ENCODE measurements at regions not wholly inside any gene's neighbourhood (a gene's known extent, or its start where the extent isn't known, plus 50 kb on each side); places are given as distances from the start of the nearest gene placed in this dataset.

- TF ChIP-seq, protein P1, sequence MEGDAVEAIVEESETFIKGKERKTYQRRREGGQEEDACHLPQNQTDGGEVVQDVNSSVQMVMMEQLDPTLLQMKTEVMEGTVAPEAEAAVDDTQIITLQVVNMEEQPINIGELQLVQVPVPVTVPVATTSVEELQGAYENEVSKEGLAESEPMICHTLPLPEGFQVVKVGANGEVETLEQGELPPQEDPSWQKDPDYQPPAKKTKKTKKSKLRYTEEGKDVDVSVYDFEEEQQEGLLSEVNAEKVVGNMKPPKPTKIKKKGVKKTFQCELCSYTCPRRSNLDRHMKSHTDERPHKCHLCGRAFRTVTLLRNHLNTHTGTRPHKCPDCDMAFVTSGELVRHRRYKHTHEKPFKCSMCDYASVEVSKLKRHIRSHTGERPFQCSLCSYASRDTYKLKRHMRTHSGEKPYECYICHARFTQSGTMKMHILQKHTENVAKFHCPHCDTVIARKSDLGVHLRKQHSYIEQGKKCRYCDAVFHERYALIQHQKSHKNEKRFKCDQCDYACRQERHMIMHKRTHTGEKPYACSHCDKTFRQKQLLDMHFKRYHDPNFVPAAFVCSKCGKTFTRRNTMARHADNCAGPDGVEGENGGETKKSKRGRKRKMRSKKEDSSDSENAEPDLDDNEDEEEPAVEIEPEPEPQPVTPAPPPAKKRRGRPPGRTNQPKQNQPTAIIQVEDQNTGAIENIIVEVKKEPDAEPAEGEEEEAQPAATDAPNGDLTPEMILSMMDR (IDR thresholded peaks at IDR 0.05) = no peak
- no peak for TF ChIP-seq ZFX (IDR thresholded peaks at IDR 0.05; ENCODE audit: borderline replicate concordance)
Measured at GRCh38 chr4:115675719-115676118, 562.3 kb upstream of the NDST4 start.

Data from 22Rv1 (cell line).